ENCODE measurements at regions not wholly inside any gene's neighbourhood (a gene's known extent, or its start where the extent isn't known, plus 50 kb on each side); places are given as distances from the start of the nearest gene placed in this dataset.
"Not testable (repeated sequence)": the region's sequence is repeated elsewhere in the genome, so short reads cannot be mapped to it uniquely, and the experiment has no call there.

DNA sequence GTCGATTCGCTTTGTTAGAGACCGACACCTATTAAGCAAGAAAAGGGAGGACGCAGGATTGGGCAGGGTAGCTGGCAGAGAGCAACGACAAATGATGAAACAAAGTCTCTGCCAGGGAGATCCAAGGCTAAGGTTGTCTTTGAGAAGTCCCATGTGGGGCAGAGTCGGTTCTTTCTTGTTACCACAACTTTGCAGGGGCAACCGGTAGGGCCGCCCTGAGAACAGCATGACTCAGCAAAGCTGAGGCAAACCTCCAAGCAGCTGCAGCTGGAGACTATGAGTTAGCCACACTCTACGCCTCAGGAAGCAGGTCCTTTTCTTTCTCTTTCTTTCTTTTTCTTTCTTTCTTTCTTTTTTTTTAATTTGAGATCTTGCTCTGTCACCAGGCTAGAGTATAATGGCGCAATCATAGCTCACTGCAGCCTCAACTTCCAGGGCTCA lies 452.3 kb upstream of the ID2 start:
- intact Hi-C loops (cut with micrococcal nuclease): loop anchor here (1.0 kb wide), 3 partner anchors 10 to 314 kb away; no protein-coding TSS in a partner anchor

GRCh38 chr2:8230466-8230865 lies 451.4 kb upstream of the ID2 start:
- intact Hi-C loops (cut with micrococcal nuclease): no loop called here

DNA sequence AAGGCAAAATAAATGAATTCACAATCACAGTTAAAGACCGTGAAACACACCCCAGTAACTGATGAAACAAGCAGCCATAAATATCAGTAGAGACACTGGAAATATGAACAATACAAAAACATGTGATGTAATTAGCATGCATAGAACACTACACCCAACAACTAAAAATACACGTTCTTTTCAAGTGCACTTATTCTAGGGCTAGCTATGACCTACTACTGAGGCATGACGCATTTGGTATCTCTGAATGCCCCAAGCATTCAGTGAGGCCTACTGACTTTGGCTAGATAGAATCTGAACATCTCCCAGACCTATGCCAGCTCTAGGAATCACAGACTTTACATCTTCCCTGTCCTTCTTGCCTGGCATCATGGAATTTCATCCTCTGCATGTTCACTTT lies 450.0 kb upstream of the ID2 start:
- intact Hi-C loops (cut with micrococcal nuclease): no loop called here

DNA sequence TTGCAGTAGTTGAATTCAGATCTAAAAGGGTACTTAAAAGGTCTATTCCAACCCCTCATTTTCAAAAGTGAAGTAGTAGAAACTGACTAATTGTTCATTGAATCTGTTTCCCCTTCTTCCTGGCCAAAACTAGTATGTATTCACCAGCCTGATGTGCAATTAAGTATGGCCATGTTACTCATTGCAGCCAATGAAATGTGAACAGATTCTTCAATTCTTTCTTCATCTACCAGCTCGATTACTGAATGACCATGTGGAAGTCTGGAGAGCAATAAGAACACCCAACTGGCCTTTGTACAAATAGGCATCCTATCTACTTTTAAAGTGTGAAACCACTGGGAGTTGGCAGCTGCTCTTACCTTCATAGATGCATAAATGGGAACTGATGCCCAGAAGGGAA lies 449.0 kb upstream of the ID2 start:
- intact Hi-C loops (cut with micrococcal nuclease): no loop called here

DNA sequence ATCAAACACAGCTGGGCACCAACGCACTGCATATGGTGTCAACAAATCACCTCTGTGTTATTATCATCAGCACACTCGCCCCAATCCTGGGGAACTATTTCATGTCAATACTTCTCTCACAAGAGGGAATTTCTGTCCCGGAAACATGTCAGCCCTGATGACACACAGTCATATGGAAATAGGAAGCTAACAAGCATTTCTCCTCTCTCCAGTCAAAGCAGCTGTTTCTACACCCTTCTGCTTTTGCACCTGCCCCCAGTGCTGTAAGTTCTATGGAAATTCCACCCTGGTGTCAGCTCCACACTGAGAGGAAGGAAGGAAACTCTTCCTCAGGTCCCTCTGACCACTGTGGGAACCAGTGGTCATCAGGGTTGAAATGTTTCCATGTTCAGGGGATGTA lies 447.6 kb upstream of the ID2 start:
- intact Hi-C loops (cut with micrococcal nuclease): no loop called here

- intact Hi-C loops (cut with micrococcal nuclease): loop anchor here (5.0 kb wide), 2 partner anchors 252 to 808 kb away; no protein-coding TSS in a partner anchor
Observed at GRCh38 chr2:8234757-8235374, 447.0 kb upstream of the ID2 start.

DNA sequence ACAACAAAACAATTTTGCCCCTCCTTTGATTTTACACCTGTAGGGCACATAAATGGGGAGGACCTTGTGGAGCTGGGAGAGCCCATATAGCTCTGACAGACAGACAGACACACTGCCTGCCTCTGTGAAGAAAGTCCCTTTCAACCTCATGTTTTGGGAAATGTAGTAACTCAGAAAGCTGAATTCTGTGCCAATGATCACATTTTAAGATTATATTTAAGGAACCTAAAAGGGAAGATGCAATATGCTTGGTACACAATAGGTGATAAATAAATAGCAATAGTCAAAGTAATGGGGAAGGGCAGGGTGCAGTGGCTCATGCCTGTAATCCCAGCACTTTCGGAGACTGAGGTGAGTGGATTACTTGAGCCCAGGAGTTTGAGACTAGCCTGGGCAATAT lies 446.4 kb upstream of the ID2 start:
- intact Hi-C loops (cut with micrococcal nuclease): loop anchor here (5.0 kb wide), 2 partner anchors 252 to 808 kb away; no protein-coding TSS in a partner anchor

GRCh38 chr2:8236391-8236790 lies 445.5 kb upstream of the ID2 start:
- intact Hi-C loops (cut with micrococcal nuclease): loop anchor here (5.0 kb wide), 2 partner anchors 251 to 809 kb away; no protein-coding TSS in a partner anchor

DNA sequence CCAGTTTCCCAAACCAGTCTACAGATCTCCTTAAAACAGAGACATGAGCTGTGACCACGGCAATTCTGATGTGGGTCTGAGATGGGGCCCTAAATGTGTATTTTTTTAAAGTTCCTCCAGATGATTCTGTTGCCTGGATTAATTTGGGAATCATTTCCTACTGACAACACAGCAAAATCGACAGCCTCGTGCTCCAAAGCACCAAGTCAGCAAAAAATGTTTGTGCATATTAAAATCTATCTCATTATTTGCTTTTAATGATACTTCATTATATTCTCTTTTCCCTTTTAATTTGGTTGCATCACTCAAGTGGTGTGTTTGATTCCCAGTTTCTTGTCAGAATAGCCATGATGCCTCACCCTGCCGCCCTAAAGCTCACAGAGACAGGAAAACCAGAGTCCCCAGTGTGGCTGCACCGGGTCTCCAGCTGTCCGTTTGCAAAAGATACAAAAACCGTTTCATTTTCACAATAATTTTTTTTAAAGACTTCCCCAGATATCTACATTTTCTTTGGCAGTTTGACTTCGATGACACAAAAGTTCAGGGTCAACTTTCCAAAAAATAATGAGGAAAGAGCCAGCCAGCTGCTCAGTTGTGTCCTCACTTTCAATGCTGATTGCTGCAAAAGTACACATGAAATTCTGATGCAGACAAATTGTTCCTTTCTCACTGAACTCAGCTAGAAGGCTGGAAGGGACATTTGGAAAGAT lies 443.2 kb upstream of the ID2 start:
- intact Hi-C loops (cut with micrococcal nuclease): loop anchor here (1.0 to 5.0 kb wide), 7 partner anchors 9 to 811 kb away; partner anchors contain the start of gene ID2

GRCh38 chr2:8239531-8240088 lies 442.2 kb upstream of the ID2 start:
- intact Hi-C loops (cut with micrococcal nuclease): loop anchor here (1.0 to 5.0 kb wide), 7 partner anchors 10 to 812 kb away; partner anchors contain the start of gene ID2

GRCh38 chr2:8241317-8241716 lies 440.5 kb upstream of the ID2 start:
- intact Hi-C loops (cut with micrococcal nuclease): no loop called here

- intact Hi-C loops (cut with micrococcal nuclease): no loop called here
Observed at GRCh38 chr2:8242739-8243138, 439.1 kb upstream of the ID2 start.

- intact Hi-C loops (cut with micrococcal nuclease): no loop called here
Observed at GRCh38 chr2:8243748-8244400, 438.0 kb upstream of the ID2 start.

GRCh38 chr2:8244639-8245038 lies 437.2 kb upstream of the ID2 start:
- intact Hi-C loops (cut with micrococcal nuclease): no loop called here

DNA sequence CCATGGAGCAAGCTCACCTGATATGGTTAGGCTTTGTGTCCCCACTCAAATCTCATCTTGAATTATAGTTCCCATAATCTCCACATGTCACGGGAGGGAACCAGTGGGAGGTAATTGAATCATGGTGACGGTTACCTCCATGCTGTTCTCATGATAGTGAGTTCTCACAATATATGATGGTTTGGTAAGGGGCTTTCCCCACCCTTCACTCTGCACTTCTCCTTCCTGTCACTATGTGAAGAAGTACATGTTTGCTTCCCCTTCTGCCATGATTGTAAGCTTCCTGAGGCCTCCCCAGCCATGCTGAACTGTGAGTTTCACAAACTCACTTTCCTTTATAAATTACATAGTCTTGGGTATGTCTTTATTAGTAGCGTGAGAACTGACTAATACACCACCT lies 435.7 kb upstream of the ID2 start:
- intact Hi-C loops (cut with micrococcal nuclease): no loop called here

GRCh38 chr2:8247905-8248622 lies 433.8 kb upstream of the ID2 start:
- intact Hi-C loops (cut with micrococcal nuclease): no loop called here

DNA sequence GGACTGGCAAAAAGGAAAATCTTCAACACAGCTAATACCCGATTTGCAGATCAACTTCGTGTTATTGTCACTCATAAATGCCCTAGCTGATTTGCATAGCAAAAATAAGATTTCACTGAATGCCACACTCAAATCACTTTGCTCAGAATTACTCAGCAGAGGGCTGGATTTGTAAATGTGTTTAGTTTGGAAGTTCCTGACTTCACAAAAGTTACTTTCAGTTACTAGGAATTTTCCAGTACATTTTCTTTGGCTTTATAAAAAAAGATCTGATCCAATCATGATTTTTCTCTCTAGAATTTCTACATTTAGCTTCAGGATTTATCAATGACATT lies 433.3 kb upstream of the ID2 start:
- intact Hi-C loops (cut with micrococcal nuclease): no loop called here

DNA sequence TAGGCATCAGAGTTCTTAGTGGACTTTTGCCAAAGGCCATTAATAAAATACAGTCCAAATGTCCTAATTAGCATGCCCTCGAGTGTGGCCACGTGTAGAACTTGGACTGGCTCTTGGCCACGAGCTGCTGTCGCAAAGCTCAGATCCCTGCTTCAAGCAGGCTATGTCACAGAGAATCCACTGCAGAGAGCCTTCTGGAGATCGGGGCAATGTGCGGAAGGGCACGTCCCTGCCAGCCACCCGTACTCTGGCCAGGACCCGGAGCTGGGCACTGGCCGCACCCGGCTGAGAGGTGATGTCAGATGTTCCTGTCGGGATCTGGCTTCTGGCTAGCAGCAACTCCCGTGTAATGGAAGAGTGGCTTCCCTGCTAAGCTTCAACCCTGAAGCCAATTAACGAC lies 432.7 kb upstream of the ID2 start:
- intact Hi-C loops (cut with micrococcal nuclease): no loop called here

DNA sequence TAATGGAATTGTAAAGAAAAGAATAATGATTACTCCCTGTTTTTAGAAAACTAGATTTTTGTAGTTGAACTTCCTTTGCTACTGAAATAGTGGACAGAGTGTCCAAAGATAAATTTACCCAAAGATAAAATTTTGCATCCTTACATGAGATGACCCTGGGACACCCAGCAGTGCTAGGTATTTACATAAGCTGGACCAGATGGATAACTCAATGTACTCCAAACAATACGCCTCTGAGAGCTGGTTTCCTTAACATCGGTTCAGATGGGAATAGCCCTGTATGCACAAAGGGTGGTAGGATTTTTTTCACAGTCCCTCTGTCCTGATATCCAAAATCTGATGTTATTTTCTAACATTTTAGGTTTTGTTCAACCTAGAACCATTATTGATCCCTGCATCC lies 432.1 kb upstream of the ID2 start:
- intact Hi-C loops (cut with micrococcal nuclease): no loop called here

GRCh38 chr2:8250290-8250689 lies 431.6 kb upstream of the ID2 start:
- intact Hi-C loops (cut with micrococcal nuclease): not testable (repeated sequence)

- intact Hi-C loops (cut with micrococcal nuclease): no loop called here
Observed at GRCh38 chr2:8251291-8251690, 430.6 kb upstream of the ID2 start.

Data from T-helper 1 cell treated with Interleukin-12 subunit alpha and Interleukin-12 subunit beta and Interleukin-4 antibody, amounts not matched to agents 30 ng/mL and 1 ng/mL, for 36 hours (primary cell).